Keratinocyte (primary cell): ENCODE measurements at regions not wholly inside any gene's neighbourhood (a gene's known extent, or its start where the extent isn't known, plus 50 kb on each side); places are given as distances from the start of the nearest gene placed in this dataset.

ENCODE experiments used
- DNase-seq: peaks from one replicate; pipeline ENCODE4 v3.0.0-alpha.2; 2011; ENCODE audit warnings: low read depth, missing footprints, low spot score
- FAIRE-seq: peaks from 2 replicates; lab custom pipeline; 2011; peaks lifted over from hg19 to GRCh38; lab: Jason Lieb, UNC
- H2AFZ ChIP-seq: 2 replicates; pipeline ENCODE4 v1.6.0; 2012; ENCODE audit warnings: low read length, control low read depth, inconsistent platforms; ENCODE audit not compliant: control insufficient read depth
- H3K27ac ChIP-seq: 2 replicates; pipeline ENCODE4 v1.5.1; 2011; ENCODE audit warnings: low read length; ENCODE audit not compliant: control insufficient read depth, insufficient read depth
- H3K27me3 ChIP-seq: 3 replicates; pipeline ENCODE4 v1.6.0; 2011; ENCODE audit warnings: low read length; ENCODE audit not compliant: control insufficient read depth, insufficient read depth; ENCODE audit errors: extremely low read depth
- H3K36me3 ChIP-seq, 2 experiments: 2 replicates in 1 of 2; 3 replicates in 1 of 2; pipeline ENCODE4 v1.5.1; 2011; ENCODE audit warnings: low read length in 2 of 2, mild to moderate bottlenecking in 1 of 2; ENCODE audit not compliant: control insufficient read depth in 2 of 2, insufficient read depth in 2 of 2; ENCODE audit errors: extremely low read depth in 1 of 2
- H3K4me1 ChIP-seq: 3 replicates; pipeline ENCODE4 v1.5.1; 2011; ENCODE audit warnings: low read length; ENCODE audit not compliant: control insufficient read depth, insufficient read depth; ENCODE audit errors: extremely low read depth
- H3K4me2 ChIP-seq: 3 replicates; pipeline ENCODE4 v1.6.0; 2011; ENCODE audit warnings: low read depth, low read length; ENCODE audit not compliant: control insufficient read depth, insufficient read depth; ENCODE audit errors: extremely low read depth
- H3K4me3 ChIP-seq, 3 experiments: fragments of 200-600 bp in 1 of 3; sonication (generic) in 1 of 3; 2 replicates in 2 of 3; 3 replicates in 1 of 3; pipeline ENCODE4 v1.5.1; 2011 to 2016; ENCODE audit warnings: low read length in 3 of 3, mild to moderate bottlenecking in 3 of 3, control low read depth in 2 of 3, inconsistent platforms in 1 of 3, low read depth in 1 of 3, mixed read lengths in 1 of 3, mixed run types in 1 of 3, moderate library complexity in 1 of 3; ENCODE audit not compliant: control insufficient read depth in 2 of 3, insufficient read depth in 2 of 3; ENCODE audit errors: extremely low read depth in 1 of 3
- H3K79me2 ChIP-seq: 2 replicates; pipeline ENCODE4 v1.6.0; 2012; ENCODE audit warnings: low read length; ENCODE audit not compliant: control insufficient read depth, insufficient read depth
- H3K9ac ChIP-seq: 3 replicates; pipeline ENCODE4 v1.6.0; 2011; ENCODE audit warnings: low read length; ENCODE audit not compliant: control insufficient read depth, insufficient read depth; ENCODE audit errors: extremely low read depth
- H3K9me1 ChIP-seq: 3 replicates; pipeline ENCODE4 v1.6.0; 2011; ENCODE audit warnings: low read length; ENCODE audit not compliant: control insufficient read depth, insufficient read depth; ENCODE audit errors: extremely low read depth
- H3K9me3 ChIP-seq: 2 replicates; pipeline ENCODE4 v1.5.1; 2012; ENCODE audit warnings: low read depth, low read length; ENCODE audit not compliant: control insufficient read depth
- H4K20me1 ChIP-seq: 3 replicates; pipeline ENCODE4 v1.6.0; 2011; ENCODE audit warnings: low read length; ENCODE audit not compliant: control insufficient read depth, insufficient read depth; ENCODE audit errors: extremely low read depth
- EZH2 ChIP-seq: IDR thresholded peaks from one replicate; pipeline ENCODE4 v1.6.1; 2012; ENCODE audit warnings: inconsistent platforms, mild to moderate bottlenecking, low read length, moderate library complexity
- dilution Hi-C: fragments of 300-500 bp; cut with MboI; formaldehyde crosslinking; loops from one replicate; pipeline ENCODE4 v1.7.0; 2020; ENCODE audit warnings: low sequenced_read_pairs; ENCODE audit not compliant: extremely low pct_ligation_motif_present
- TF ChIP-seq, protein P1 (sequence below), 3 experiments: IDR thresholded peaks in 1 of 3; conservative IDR thresholded peaks in 1 of 3; optimal IDR thresholded peaks in 1 of 3; 2 replicates in 2 of 3; 3 replicates in 1 of 3; pipeline versions ENCODE3 to v1.5.1; 2011; ENCODE audit warnings: low read length in 3 of 3, mild to moderate bottlenecking in 3 of 3, moderate library complexity in 2 of 3, control low read depth in 1 of 3, inconsistent platforms in 1 of 3; ENCODE audit not compliant: insufficient read depth in 2 of 3; ENCODE audit errors: extremely low read depth in 1 of 3

DNA sequence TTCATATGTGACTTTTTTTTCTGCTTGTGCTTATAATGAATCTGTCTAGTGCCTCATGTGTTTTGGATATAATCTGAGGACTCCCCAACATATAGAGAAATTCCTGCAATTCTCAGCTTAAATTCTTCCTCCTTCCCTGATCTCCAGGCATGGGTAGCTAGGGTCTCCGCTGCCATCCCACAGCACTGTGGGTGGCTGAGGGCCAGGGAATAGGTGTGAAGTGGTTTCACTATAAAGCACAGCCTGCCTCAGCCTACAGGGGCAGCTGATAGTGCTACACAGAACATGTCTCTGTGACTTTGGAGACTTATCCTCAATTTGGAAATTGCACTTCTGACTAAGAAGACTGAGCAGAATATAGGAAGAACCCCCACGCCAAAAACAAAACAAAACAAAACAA lies 137.3 kb upstream of the NABP1 start:
- Histone ChIP-seq H3K27me3 (no peaks in the 10 kb centered on the region), H3K9ac (no peak overlapping the region), H3K4me2 (no peak overlapping the region), H3K4me1 (no peaks in the 10 kb centered on the region), H2AFZ (no peak overlapping the region), H3K27ac (no peak overlapping the region), H3K36me3 (no peaks in the 10 kb centered on the region), H3K9me1 (no peaks in the 10 kb centered on the region), H3K4me3 (no peak overlapping the region), H3K79me2 (no peaks in the 10 kb centered on the region), H4K20me1 (no peaks in the 10 kb centered on the region), H3K9me3 (no peaks in the 10 kb centered on the region)
- no peak for DNase-seq
- no peak for TF ChIP-seq EZH2
- TF ChIP-seq, protein P1, sequence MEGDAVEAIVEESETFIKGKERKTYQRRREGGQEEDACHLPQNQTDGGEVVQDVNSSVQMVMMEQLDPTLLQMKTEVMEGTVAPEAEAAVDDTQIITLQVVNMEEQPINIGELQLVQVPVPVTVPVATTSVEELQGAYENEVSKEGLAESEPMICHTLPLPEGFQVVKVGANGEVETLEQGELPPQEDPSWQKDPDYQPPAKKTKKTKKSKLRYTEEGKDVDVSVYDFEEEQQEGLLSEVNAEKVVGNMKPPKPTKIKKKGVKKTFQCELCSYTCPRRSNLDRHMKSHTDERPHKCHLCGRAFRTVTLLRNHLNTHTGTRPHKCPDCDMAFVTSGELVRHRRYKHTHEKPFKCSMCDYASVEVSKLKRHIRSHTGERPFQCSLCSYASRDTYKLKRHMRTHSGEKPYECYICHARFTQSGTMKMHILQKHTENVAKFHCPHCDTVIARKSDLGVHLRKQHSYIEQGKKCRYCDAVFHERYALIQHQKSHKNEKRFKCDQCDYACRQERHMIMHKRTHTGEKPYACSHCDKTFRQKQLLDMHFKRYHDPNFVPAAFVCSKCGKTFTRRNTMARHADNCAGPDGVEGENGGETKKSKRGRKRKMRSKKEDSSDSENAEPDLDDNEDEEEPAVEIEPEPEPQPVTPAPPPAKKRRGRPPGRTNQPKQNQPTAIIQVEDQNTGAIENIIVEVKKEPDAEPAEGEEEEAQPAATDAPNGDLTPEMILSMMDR (optimal IDR thresholded peaks at IDR 0.05 in 1 of 3, IDR thresholded peaks at IDR 0.05 in 1 of 3, conservative IDR thresholded peaks at IDR 0.05 in 1 of 3; ENCODE audit: extremely low read depth in 1 of 3, insufficient read depth in 2 of 3, low read length in 3 of 3), result no peak
- no peak for FAIRE-seq
- dilution Hi-C loops, result no loop called here

- dilution Hi-C loops, result no loop called here
- Histone ChIP-seq H3K4me3 (no peak overlapping the region), H2AFZ (no peak overlapping the region), H3K9me1 (no peaks in the 10 kb centered on the region), H4K20me1 (no peaks in the 10 kb centered on the region), H3K27me3 (no peaks in the 10 kb centered on the region), H3K79me2 (no peaks in the 10 kb centered on the region), H3K9ac (no peak overlapping the region), H3K36me3 (no peaks in the 10 kb centered on the region), H3K4me1 (no peaks in the 10 kb centered on the region), H3K9me3 (no peaks in the 10 kb centered on the region), H3K4me2 (no peak overlapping the region), H3K27ac (no peak overlapping the region)
- no peak for FAIRE-seq
- DNase-seq, result no peak
- TF ChIP-seq EZH2, result no peak
- TF ChIP-seq, protein P1 (optimal IDR thresholded peaks at IDR 0.05 in 1 of 3, IDR thresholded peaks at IDR 0.05 in 1 of 3, conservative IDR thresholded peaks at IDR 0.05 in 1 of 3; ENCODE audit: extremely low read depth in 1 of 3, insufficient read depth in 2 of 3, low read length in 3 of 3), result no peak
Observed at GRCh38 chr2:191543708-191544107, 134.2 kb upstream of the NABP1 start.
